BLaER1 (cell line): ENCODE measurements at regions not wholly inside any gene's neighbourhood (a gene's known extent, or its start where the extent isn't known, plus 50 kb on each side); places are given as distances from the start of the nearest gene placed in this dataset.
"Not testable (repeated sequence)": the region's sequence is repeated elsewhere in the genome, so short reads cannot be mapped to it uniquely, and the experiment has no call there.

ENCODE experiments used
- H3K27ac ChIP-seq: shearing (Covaris generic); formaldehyde crosslinking; 2 replicates; pipeline ENCODE4 v1.8.1; 2022
- H3K27me3 ChIP-seq: shearing (Covaris generic); formaldehyde crosslinking; 2 replicates; pipeline ENCODE4 v1.8.1; 2022
- H3K36me3 ChIP-seq: shearing (Covaris generic); formaldehyde crosslinking; 2 replicates; pipeline ENCODE4 v1.8.1; 2022
- H3K4me1 ChIP-seq: shearing (Covaris generic); formaldehyde crosslinking; 2 replicates; pipeline ENCODE4 v1.8.1; 2022
- H3K4me2 ChIP-seq: shearing (Covaris generic); formaldehyde crosslinking; 2 replicates; pipeline ENCODE4 v1.8.1; 2022
- H3K4me3 ChIP-seq: shearing (Covaris generic); formaldehyde crosslinking; 2 replicates; pipeline ENCODE4 v1.8.1; 2022
- H3K9ac ChIP-seq: shearing (Covaris generic); formaldehyde crosslinking; 2 replicates; pipeline ENCODE4 v1.8.1; 2022
- H3K9me3 ChIP-seq: shearing (Covaris generic); formaldehyde crosslinking; 2 replicates; pipeline ENCODE4 v1.8.1; 2022
- H4K20me1 ChIP-seq: shearing (Covaris generic); formaldehyde crosslinking; 2 replicates; pipeline ENCODE4 v1.8.1; 2022
- Cebpa-rat ChIP-seq: shearing (Covaris generic); IDR thresholded peaks from 2 replicates; pipeline ENCODE4 v1.8.1; 2022

DNA sequence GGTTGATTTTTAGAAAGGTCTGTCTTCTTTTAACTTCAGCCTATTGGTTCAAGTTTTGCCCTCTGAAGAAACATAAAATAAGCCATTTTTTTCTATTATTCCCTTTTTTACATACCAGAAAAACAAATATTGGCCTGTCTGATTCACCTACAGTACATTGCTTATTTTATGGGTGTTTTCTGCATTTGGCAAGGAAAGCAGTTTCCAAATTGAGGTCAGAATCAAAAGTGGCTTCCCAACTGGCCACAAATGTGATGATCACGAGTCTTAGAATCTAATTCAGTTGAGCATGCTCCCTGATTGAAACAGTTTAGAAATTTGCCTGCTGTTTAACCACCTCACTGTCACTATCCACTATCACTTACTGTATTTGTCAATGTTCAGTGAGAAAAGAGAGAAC lies 106.9 kb upstream of the CHMP2B start:
- TF ChIP-seq Cebpa-rat, result no peak
- Histone ChIP-seq H3K36me3 (no peaks in the 10 kb centered on the region), H4K20me1 (no peaks in the 10 kb centered on the region), H3K9ac (no peak overlapping the region), H3K4me3 (no peak overlapping the region), H3K9me3 (no peaks in the 10 kb centered on the region), H3K27ac (no peak overlapping the region), H3K4me1 (no peaks in the 10 kb centered on the region), H3K4me2 (no peak overlapping the region), H3K27me3 (no peaks in the 10 kb centered on the region)

DNA sequence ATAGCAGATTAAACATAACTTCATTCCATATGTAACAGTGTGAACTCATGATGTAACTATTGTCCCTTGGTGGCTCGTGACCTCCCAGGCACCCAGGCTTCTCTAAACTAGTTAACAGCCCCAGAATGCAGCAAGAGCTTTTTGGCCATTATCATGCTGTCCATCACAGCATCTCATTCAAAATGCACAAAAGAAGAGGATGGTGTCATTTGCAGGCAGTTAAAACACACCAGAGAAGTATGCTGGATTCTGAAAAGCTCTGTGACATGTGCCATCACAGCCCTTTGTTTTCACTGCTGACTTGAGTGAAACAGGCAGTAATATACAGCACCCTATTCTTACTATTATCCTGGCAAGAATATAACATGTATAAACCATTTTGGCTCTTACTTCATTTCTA lies 117.6 kb upstream of the CHMP2B start:
- Histone ChIP-seq H3K4me1 (no peaks in the 10 kb centered on the region), H3K27ac (no peak overlapping the region), H3K4me2 (no peak overlapping the region), H3K9ac (no peak overlapping the region), H4K20me1 (no peaks in the 10 kb centered on the region), H3K4me3 (no peak overlapping the region), H3K9me3 (peaks cover 12% of the 10 kb centered on the region), H3K27me3 (no peaks in the 10 kb centered on the region), H3K36me3 (no peaks in the 10 kb centered on the region)
- TF ChIP-seq Cebpa-rat, result no peak

DNA sequence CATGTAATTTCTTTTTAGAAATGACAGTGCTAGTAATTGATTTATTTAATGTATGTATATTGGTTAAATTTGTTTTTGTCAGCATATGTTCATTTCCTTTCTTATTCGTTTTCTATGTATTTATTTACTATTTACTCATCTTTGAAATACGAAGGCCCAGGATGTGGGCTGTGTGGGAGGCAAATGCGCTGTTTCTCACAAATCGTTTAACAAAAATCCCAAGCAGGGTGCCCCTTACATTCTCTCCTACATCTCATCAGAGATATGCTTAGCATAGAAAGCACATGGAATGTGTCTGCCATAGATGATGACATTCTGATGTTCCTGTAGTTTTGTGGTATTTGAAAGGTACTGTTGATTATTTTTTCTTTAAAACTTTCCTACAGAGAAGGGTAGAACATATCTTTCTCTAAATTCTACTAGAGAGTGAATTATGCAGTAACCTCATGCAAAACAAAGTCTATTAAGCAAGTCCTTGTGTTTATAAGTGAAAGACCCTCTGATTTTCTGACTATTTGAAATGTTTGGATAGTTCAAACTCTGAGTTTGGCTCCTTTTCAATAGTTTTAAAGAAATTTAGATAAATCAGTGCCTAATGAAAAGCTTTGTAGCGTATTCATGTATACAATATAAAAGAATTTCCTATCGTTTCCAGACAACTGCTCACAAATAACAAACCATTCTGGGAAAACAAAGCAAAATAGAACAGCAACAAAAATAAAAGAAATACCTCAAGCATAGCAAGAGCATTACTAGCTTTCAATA lies 111.1 kb upstream of the VGLL3 start:
- Histone ChIP-seq H3K36me3 (no peaks in the 10 kb centered on the region), H3K27ac (no peak overlapping the region), H3K27me3 (no peaks in the 10 kb centered on the region), H3K4me2 (no peak overlapping the region), H4K20me1 (no peaks in the 10 kb centered on the region), H3K9me3 (peaks cover 4% of the 10 kb centered on the region), H3K4me3 (no peak overlapping the region), H3K9ac (no peak overlapping the region), H3K4me1 (no peaks in the 10 kb centered on the region)
- TF ChIP-seq Cebpa-rat, result no peak

DNA sequence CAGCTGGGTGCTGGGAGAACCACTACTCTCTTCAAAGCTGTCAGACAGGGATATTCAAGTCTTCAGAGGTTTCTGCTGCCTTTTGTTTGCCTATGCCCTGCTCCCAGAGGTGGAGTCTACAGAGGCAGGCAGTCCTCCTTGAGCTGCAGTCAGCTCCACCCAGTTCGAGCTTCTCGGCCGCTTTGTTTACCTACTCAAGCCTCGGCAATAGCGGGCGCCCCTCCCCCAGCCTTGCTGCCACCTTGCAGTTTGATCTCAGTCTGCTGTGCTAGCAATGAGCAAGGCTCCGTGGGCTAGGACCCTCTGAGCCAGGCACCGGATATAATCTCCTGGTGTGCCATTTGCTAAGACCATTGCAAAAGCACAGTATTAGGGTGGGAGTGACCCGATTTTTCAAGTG lies 106.8 kb upstream of the VGLL3 start:
- not testable (repeated sequence) for H3K4me1 ChIP-seq, H3K27ac ChIP-seq, H3K9ac ChIP-seq, H4K20me1 ChIP-seq, H3K36me3 ChIP-seq, H3K4me2 ChIP-seq, H3K9me3 ChIP-seq, H3K27me3 ChIP-seq, H3K4me3 ChIP-seq

DNA sequence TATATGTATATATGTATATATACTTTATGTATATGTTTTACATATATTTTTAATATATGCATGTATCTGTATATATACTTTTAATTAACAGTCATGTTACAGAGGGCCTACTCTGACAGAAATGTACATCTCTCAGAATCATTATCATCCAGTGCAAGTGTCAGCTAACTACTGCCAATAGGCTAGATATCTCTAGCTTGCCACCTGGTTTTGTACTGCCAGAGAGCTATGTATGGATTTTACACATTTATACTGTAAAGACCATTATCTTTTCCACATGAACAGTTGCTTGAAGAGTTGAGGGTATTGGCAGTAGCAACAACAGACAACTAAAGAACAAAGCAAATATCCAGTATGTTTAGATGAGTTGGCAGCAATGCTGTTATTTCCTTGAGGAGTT lies 99.7 kb upstream of the VGLL3 start:
- Histone ChIP-seq H3K27ac (no peak overlapping the region), H4K20me1 (no peaks in the 10 kb centered on the region), H3K4me2 (no peak overlapping the region), H3K9ac (no peak overlapping the region), H3K4me3 (no peak overlapping the region), H3K9me3 (no peaks in the 10 kb centered on the region), H3K27me3 (peaks cover 11% of the 10 kb centered on the region), H3K36me3 (no peaks in the 10 kb centered on the region), H3K4me1 (0 out of 2 replicates have a peak, but pooled peaks cover 10% of the 10 kb centered on the region)
- TF ChIP-seq Cebpa-rat, result no peak

DNA sequence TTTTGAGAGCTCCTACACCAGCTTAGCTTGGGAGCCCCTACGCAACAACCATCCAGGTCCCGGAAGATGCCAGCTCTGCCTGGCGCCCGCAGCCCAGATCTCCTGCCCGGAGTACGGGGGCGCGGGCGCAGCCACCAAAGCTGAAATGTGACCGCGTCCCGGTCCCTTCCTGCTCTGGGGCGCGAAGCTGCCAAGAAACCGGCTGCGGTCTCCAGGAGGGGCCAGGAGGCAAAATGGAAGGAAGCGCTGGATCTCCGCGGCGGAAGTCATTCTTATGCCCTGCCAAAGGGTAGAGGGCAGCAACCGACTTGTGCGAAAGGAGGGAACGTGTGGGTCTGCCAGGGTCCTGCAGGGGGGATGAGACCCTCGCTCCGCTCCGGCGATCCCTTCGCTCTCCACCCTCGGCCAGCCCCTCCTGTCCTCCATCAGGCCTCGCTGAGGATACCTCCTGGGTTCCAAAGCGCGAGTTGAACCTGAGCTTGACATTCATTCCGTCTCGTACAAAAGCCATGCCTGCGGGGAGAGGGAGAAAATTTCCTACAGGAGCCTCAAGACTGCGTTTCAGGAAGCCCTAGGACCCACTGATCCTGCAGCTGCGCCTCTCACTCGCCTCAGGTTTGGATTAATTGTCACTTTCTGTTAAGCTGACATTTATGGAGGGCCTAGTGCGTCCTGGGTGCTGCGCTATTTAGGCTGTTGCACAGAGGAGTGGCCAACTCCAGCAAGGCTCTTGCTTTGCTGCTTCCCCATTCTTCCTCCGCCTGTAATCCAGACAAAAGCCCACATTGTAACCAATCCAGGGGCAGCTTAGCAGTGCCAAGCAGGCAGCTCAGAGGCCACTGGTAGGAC lies 98.3 kb upstream of the VGLL3 start:
- Histone ChIP-seq H4K20me1 (no peaks in the 10 kb centered on the region), H3K9ac (no peak overlapping the region), H3K36me3 (no peaks in the 10 kb centered on the region), H3K27me3 (peaks cover 11% of the 10 kb centered on the region), H3K27ac (no peak overlapping the region), H3K4me1 (0 out of 2 replicates have a peak, but pooled peaks cover 10% of the 10 kb centered on the region), H3K9me3 (no peaks in the 10 kb centered on the region), H3K4me3 (peak overlapping the region; percentile 48), H3K4me2 (peak overlapping the region; percentile 62)
- TF ChIP-seq Cebpa-rat, result no peak

DNA sequence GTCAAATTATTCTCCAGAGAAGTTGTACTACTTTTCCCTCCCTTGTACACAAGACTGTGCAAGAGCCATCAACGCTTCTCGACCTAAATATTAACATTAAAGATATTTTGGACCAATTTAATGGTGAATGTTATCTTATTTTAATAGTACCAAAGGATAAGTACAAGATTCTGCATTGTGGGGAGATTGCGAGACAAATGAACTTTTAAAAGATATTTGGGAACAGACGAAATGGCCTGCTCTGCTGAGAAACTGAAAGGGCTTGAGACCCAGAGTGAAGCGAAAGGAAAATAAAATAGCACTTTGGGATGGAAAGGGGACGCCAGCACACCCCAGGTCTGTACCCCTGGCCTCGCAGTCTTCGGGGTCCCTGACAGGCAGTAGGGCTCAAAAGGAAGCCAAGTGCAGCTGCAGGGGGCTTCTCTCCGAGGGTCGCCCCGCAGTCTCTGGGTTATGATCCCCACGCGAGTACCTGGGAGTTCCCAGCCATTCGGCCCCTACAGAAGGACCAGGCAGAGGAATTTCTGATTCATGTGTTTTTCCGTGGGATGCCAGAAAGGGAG lies 97.6 kb upstream of the VGLL3 start:
- no peak overlapping the region for H3K27ac ChIP-seq
- TF ChIP-seq Cebpa-rat, result no peak
- 0 out of 2 replicates have a peak, but pooled peaks cover 10% of the 10 kb centered on the region for H3K4me1 ChIP-seq
- peaks cover 11% of the 10 kb centered on the region for H3K27me3 ChIP-seq
- peak overlapping the region; percentile 48 for H3K4me3 ChIP-seq
- no peaks in the 10 kb centered on the region for H3K9me3 ChIP-seq
- H3K4me2 ChIP-seq, result peak overlapping the region; percentile 62
- H3K36me3 ChIP-seq, result no peaks in the 10 kb centered on the region
- H4K20me1 ChIP-seq, result no peaks in the 10 kb centered on the region
- no peak overlapping the region for H3K9ac ChIP-seq

DNA sequence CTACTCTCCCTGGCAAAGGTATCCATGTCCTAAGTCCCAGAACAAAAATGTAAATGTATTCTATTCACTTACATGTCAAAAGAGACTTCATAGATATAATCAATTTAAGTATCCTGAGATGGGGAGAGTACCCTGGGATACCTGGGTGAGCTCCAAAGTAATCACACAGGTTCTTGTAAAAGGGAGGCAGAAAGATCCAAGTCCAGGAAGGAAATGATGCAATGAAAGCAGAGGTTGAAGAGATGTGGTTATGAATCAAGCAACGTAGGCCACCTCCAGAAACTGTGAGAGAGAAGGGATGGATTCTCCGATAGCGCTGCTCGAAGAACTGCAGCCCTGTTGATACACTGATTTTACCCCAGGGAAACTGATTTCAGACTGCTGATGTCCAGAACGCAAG lies 93.9 kb upstream of the VGLL3 start:
- H3K27me3 ChIP-seq, result peaks cover 11% of the 10 kb centered on the region

DNA sequence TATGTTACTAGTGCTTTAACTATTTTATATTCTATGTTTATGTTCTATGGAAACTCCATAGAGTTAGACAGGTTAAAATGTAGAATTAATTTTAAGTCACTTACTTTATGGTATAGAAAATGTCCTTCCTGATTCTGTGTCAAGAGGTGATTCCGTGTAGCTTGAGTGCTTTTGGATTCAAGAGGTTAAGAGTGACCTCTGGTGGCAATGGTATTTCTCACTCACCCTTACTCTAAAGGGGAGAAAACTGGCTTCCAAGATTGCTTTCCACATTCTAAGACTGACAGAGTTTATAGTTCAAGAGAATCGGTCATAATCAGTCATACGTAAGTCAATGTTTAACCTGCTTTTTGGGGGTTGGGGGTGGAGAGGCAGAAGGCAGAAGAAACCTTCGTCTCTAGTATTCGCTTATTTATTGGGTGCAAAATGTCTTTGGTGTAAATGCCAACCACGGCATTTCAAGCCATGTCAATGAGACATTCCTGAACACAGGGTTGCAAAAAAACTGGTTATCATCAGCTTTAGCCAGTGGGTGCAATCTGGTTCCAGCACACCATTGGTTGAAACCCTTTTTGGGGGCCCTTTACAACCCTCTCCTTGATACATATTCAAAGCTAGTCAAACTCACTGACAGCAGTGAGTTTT lies 92.0 kb upstream of the VGLL3 start:
- Histone ChIP-seq H3K36me3 (no peaks in the 10 kb centered on the region), H3K27ac (no peak overlapping the region), H4K20me1 (no peaks in the 10 kb centered on the region), H3K27me3 (no peaks in the 10 kb centered on the region), H3K4me3 (no peak overlapping the region), H3K9me3 (no peaks in the 10 kb centered on the region), H3K4me2 (no peak overlapping the region), H3K9ac (no peak overlapping the region), H3K4me1 (no peaks in the 10 kb centered on the region)
- TF ChIP-seq Cebpa-rat, result no peak

More for the DNA sequence above, 93.9 kb upstream of the VGLL3 start:
- H3K36me3 ChIP-seq, result no peaks in the 10 kb centered on the region
- H3K27ac ChIP-seq, result no peak overlapping the region
- no peaks in the 10 kb centered on the region for H4K20me1 ChIP-seq
- no peak overlapping the region for H3K4me2 ChIP-seq
- H3K9me3 ChIP-seq, result no peaks in the 10 kb centered on the region
- no peak overlapping the region for H3K9ac ChIP-seq
- no peak for TF ChIP-seq Cebpa-rat
- H3K4me1 ChIP-seq, result 0 out of 2 replicates have a peak, but pooled peaks cover 10% of the 10 kb centered on the region
- H3K4me3 ChIP-seq, result no peak overlapping the region
